ENCODE measurements at regions not wholly inside any gene's neighbourhood (a gene's known extent, or its start where the extent isn't known, plus 50 kb on each side); places are given as distances from the start of the nearest gene placed in this dataset.
"Not testable (repeated sequence)": the region's sequence is repeated elsewhere in the genome, so short reads cannot be mapped to it uniquely, and the experiment has no call there.

DNA sequence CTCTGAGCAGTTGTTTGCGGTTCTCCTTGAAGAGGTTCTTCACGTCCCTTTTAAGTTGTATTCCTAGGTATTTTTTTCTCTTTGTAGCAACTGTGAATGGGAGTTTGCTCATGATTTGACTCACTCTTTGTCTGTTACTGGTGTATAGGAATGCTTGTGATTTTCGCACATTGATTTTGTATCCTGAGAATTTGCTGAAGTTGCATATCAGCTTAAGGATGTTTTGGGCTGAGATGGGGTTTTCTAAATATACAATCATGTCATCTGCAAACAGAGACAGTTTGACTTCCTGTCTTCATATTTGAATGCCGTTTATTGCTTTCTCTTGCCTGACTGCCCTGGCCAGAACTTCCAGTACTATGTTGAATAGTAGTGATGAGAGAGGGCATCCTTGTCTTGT is 122.5 kb upstream of the CCDC85A start:
- not testable (repeated sequence) for H3K4me2 ChIP-seq (ENCODE audit: low read length); H3K36me3 ChIP-seq (ENCODE audit: insufficient read depth, low read length); H3K4me3 ChIP-seq (ENCODE audit: low read length); H3K4me1 ChIP-seq (ENCODE audit: control insufficient read depth, insufficient read depth, low read length); H3K9me3 ChIP-seq (replicated peaks; ENCODE audit: low read length); H3K9ac ChIP-seq (ENCODE audit: low read depth, low read length)
- H3K27me3 ChIP-seq (ENCODE audit: control insufficient read depth, insufficient read depth, low read length) = peaks cover 11% of the 10 kb centered on the region

DNA sequence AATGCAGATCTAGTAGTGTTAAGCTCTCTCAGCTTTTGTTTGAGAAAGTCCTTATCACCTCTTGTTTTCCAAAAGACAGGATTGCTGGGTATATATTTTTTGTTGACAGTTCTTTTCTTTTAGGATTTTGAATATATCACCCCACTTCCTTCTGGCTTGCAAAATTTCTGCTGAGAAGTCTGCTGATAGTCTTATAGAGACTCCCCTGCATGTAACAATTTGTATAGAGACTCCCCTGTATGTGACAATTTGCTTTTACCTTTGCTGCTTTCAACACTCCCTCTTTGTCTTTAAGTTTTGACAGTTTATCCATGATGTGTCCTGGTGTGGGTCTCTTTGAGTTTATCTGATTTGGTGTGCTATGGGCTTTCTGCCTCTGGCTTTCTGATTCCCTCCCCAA is 115.0 kb upstream of the CCDC85A start:
- no peak overlapping the region for H3K4me2 ChIP-seq (ENCODE audit: low read length)
- H3K9me3 ChIP-seq (replicated peaks; ENCODE audit: low read length) = no peaks in the 10 kb centered on the region
- no peak overlapping the region for H3K9ac ChIP-seq (ENCODE audit: low read depth, low read length)
- no peak overlapping the region for H3K4me3 ChIP-seq (ENCODE audit: low read length)
- no peaks in the 10 kb centered on the region for H3K36me3 ChIP-seq (ENCODE audit: insufficient read depth, low read length)
- H3K4me1 ChIP-seq (ENCODE audit: control insufficient read depth, insufficient read depth, low read length) = no peaks in the 10 kb centered on the region
- H3K27me3 ChIP-seq (ENCODE audit: control insufficient read depth, insufficient read depth, low read length) = peaks cover 14% of the 10 kb centered on the region

GRCh38 chr2:56077359-56077915 is 106.4 kb upstream of the CCDC85A start:
- H3K9ac ChIP-seq (ENCODE audit: low read depth, low read length) = no peak overlapping the region

GRCh38 chr2:56082665-56083064 is 101.1 kb upstream of the CCDC85A start:
- H3K9ac ChIP-seq (ENCODE audit: low read depth, low read length) = no peak overlapping the region
- H3K4me1 ChIP-seq (ENCODE audit: control insufficient read depth, insufficient read depth, low read length) = no peaks in the 10 kb centered on the region
- H3K27me3 ChIP-seq (ENCODE audit: control insufficient read depth, insufficient read depth, low read length) = no peaks in the 10 kb centered on the region
- H3K9me3 ChIP-seq (replicated peaks; ENCODE audit: low read length) = no peaks in the 10 kb centered on the region
- H3K36me3 ChIP-seq (ENCODE audit: insufficient read depth, low read length) = no peaks in the 10 kb centered on the region
- no peak overlapping the region for H3K4me3 ChIP-seq (ENCODE audit: low read length)
- no peak overlapping the region for H3K4me2 ChIP-seq (ENCODE audit: low read length)

More at GRCh38 chr2:56077359-56077915, 106.4 kb upstream of the CCDC85A start:
- Histone ChIP-seq H3K4me3 (ENCODE audit: low read length) (no peak overlapping the region), H3K27me3 (ENCODE audit: control insufficient read depth, insufficient read depth, low read length) (peaks cover 6% of the 10 kb centered on the region), H3K4me1 (ENCODE audit: control insufficient read depth, insufficient read depth, low read length) (no peaks in the 10 kb centered on the region), H3K36me3 (ENCODE audit: insufficient read depth, low read length) (no peaks in the 10 kb centered on the region), H3K9me3 (replicated peaks; ENCODE audit: low read length) (no peaks in the 10 kb centered on the region), H3K4me2 (ENCODE audit: low read length) (no peak overlapping the region)

- H3K4me3 ChIP-seq (ENCODE audit: low read length) = no peak overlapping the region
- H3K9me3 ChIP-seq (replicated peaks; ENCODE audit: low read length) = no peaks in the 10 kb centered on the region
- no peak overlapping the region for H3K4me2 ChIP-seq (ENCODE audit: low read length)
- no peak overlapping the region for H3K9ac ChIP-seq (ENCODE audit: low read depth, low read length)
- H3K36me3 ChIP-seq (ENCODE audit: insufficient read depth, low read length) = no peaks in the 10 kb centered on the region
- no peaks in the 10 kb centered on the region for H3K27me3 ChIP-seq (ENCODE audit: control insufficient read depth, insufficient read depth, low read length)
- peaks cover 4% of the 10 kb centered on the region for H3K4me1 ChIP-seq (ENCODE audit: control insufficient read depth, insufficient read depth, low read length)
Measured at GRCh38 chr2:56084111-56084901, 99.5 kb upstream of the CCDC85A start.

- peaks cover 9% of the 10 kb centered on the region for H3K27me3 ChIP-seq (ENCODE audit: control insufficient read depth, insufficient read depth, low read length)
- no peak overlapping the region for H3K4me2 ChIP-seq (ENCODE audit: low read length)
- H3K36me3 ChIP-seq (ENCODE audit: insufficient read depth, low read length) = no peaks in the 10 kb centered on the region
Measured at GRCh38 chr2:56086336-56086735, 97.5 kb upstream of the CCDC85A start.

GRCh38 chr2:56088411-56088810 is 95.4 kb upstream of the CCDC85A start:
- no peak overlapping the region for H3K9ac ChIP-seq (ENCODE audit: low read depth, low read length)
- no peaks in the 10 kb centered on the region for H3K36me3 ChIP-seq (ENCODE audit: insufficient read depth, low read length)
- peaks cover 9% of the 10 kb centered on the region for H3K27me3 ChIP-seq (ENCODE audit: control insufficient read depth, insufficient read depth, low read length)
- H3K4me2 ChIP-seq (ENCODE audit: low read length) = no peak overlapping the region
- H3K9me3 ChIP-seq (replicated peaks; ENCODE audit: low read length) = no peaks in the 10 kb centered on the region
- peaks cover 4% of the 10 kb centered on the region for H3K4me1 ChIP-seq (ENCODE audit: control insufficient read depth, insufficient read depth, low read length)
- no peak overlapping the region for H3K4me3 ChIP-seq (ENCODE audit: low read length)

More at GRCh38 chr2:56086336-56086735, 97.5 kb upstream of the CCDC85A start:
- H3K4me3 ChIP-seq (ENCODE audit: low read length) = no peak overlapping the region
- no peak overlapping the region for H3K9ac ChIP-seq (ENCODE audit: low read depth, low read length)
- no peaks in the 10 kb centered on the region for H3K9me3 ChIP-seq (replicated peaks; ENCODE audit: low read length)
- peaks cover 4% of the 10 kb centered on the region for H3K4me1 ChIP-seq (ENCODE audit: control insufficient read depth, insufficient read depth, low read length)

- peaks cover 4% of the 10 kb centered on the region for H3K4me1 ChIP-seq (ENCODE audit: control insufficient read depth, insufficient read depth, low read length)
- H3K4me2 ChIP-seq (ENCODE audit: low read length) = no peak overlapping the region
- no peaks in the 10 kb centered on the region for H3K36me3 ChIP-seq (ENCODE audit: insufficient read depth, low read length)
Measured at GRCh38 chr2:56089931-56090330, 93.9 kb upstream of the CCDC85A start.

GRCh38 chr2:56099963-56100362 is 83.8 kb upstream of the CCDC85A start:
- Histone ChIP-seq H3K4me3 (ENCODE audit: low read length) (no peak overlapping the region), H3K36me3 (ENCODE audit: insufficient read depth, low read length) (no peaks in the 10 kb centered on the region), H3K4me1 (ENCODE audit: control insufficient read depth, insufficient read depth, low read length) (peaks cover 5% of the 10 kb centered on the region), H3K4me2 (ENCODE audit: low read length) (no peak overlapping the region), H3K9me3 (replicated peaks; ENCODE audit: low read length) (no peaks in the 10 kb centered on the region), H3K9ac (ENCODE audit: low read depth, low read length) (no peak overlapping the region), H3K27me3 (ENCODE audit: control insufficient read depth, insufficient read depth, low read length) (no peaks in the 10 kb centered on the region)

More at GRCh38 chr2:56089931-56090330, 93.9 kb upstream of the CCDC85A start:
- Histone ChIP-seq H3K9me3 (replicated peaks; ENCODE audit: low read length) (no peaks in the 10 kb centered on the region), H3K9ac (ENCODE audit: low read depth, low read length) (no peak overlapping the region), H3K27me3 (ENCODE audit: control insufficient read depth, insufficient read depth, low read length) (peaks cover 9% of the 10 kb centered on the region), H3K4me3 (ENCODE audit: low read length) (no peak overlapping the region)

GRCh38 chr2:56100791-56101312 is 82.9 kb upstream of the CCDC85A start:
- no peak overlapping the region for H3K9ac ChIP-seq (ENCODE audit: low read depth, low read length)
- H3K4me3 ChIP-seq (ENCODE audit: low read length) = no peak overlapping the region
- no peaks in the 10 kb centered on the region for H3K36me3 ChIP-seq (ENCODE audit: insufficient read depth, low read length)
- H3K27me3 ChIP-seq (ENCODE audit: control insufficient read depth, insufficient read depth, low read length) = no peaks in the 10 kb centered on the region
- no peak overlapping the region for H3K4me2 ChIP-seq (ENCODE audit: low read length)
- H3K4me1 ChIP-seq (ENCODE audit: control insufficient read depth, insufficient read depth, low read length) = peaks cover 5% of the 10 kb centered on the region
- no peaks in the 10 kb centered on the region for H3K9me3 ChIP-seq (replicated peaks; ENCODE audit: low read length)

- Histone ChIP-seq H3K27me3 (ENCODE audit: control insufficient read depth, insufficient read depth, low read length) (no peaks in the 10 kb centered on the region), H3K4me2 (ENCODE audit: low read length) (no peak overlapping the region), H3K36me3 (ENCODE audit: insufficient read depth, low read length) (no peaks in the 10 kb centered on the region), H3K9ac (ENCODE audit: low read depth, low read length) (no peak overlapping the region), H3K4me3 (ENCODE audit: low read length) (no peak overlapping the region), H3K9me3 (replicated peaks; ENCODE audit: low read length) (no peaks in the 10 kb centered on the region), H3K4me1 (ENCODE audit: control insufficient read depth, insufficient read depth, low read length) (peaks cover 5% of the 10 kb centered on the region)
Measured at GRCh38 chr2:56102098-56102497, 81.7 kb upstream of the CCDC85A start.

DNA sequence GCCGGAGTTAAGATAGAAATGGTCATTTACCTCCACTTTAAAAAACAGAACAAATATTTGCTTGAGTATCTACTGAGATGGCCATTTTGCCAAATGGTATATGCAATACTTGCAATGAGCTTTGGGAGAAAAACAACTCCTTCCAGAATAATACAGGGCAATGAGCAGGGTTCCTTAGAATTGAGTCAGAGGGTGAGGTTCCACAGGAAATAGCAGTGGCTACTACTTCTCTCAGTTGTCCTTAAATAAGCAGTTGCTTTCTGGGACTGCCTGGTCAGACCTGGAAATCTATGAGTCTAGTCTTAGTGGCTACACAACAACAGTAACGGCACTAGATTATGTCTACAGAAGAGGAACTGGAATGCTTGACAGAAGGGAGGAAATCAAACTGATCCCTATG is 80.9 kb upstream of the CCDC85A start:
- no peaks in the 10 kb centered on the region for H3K27me3 ChIP-seq (ENCODE audit: control insufficient read depth, insufficient read depth, low read length)
- H3K36me3 ChIP-seq (ENCODE audit: insufficient read depth, low read length) = no peaks in the 10 kb centered on the region
- H3K4me2 ChIP-seq (ENCODE audit: low read length) = no peak overlapping the region
- H3K9me3 ChIP-seq (replicated peaks; ENCODE audit: low read length) = no peaks in the 10 kb centered on the region
- H3K4me3 ChIP-seq (ENCODE audit: low read length) = no peak overlapping the region
- H3K4me1 ChIP-seq (ENCODE audit: control insufficient read depth, insufficient read depth, low read length) = peaks cover 5% of the 10 kb centered on the region
- H3K9ac ChIP-seq (ENCODE audit: low read depth, low read length) = no peak overlapping the region
